ENCODE measurements at regions not wholly inside any gene's neighbourhood (a gene's known extent, or its start where the extent isn't known, plus 50 kb on each side); places are given as distances from the start of the nearest gene placed in this dataset.

DNA sequence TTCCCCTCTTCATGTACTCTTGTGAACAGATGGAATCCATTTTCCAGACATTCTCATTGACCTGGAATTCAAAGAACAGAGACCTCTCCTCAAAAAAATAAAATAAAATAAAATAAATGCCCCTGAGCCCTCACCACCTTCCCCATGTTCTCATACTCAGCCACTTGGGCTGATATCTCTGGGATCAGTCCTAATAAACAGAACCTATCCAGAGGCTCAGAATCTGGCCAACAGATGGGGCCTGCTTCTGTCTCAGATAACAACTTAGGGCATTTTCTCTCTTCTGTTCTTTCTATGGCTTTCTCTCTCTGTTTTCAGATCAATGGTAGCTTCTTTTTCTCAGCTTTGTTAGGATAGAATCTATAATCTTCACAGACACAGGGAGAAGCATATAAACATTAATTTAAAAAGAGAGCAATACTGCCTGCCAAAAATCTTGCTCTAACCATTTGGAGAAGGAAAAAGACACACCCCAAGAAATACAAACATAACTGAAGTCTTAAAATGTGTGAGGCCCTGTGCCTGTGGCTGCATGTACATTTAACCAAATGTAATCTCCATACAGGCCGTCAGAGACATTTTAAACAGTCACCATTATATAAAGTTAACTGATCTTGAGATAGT is 907.1 kb downstream of the FAT4 start:
- Histone ChIP-seq H3K4me1 (ENCODE audit: control insufficient read depth, insufficient read depth, low read length) (no peaks in the 10 kb centered on the region), H3K4me2 (ENCODE audit: control insufficient read depth, insufficient read depth) (no peak overlapping the region), H3K79me2 (ENCODE audit: control insufficient read depth, insufficient read depth, low read length) (no peaks in the 10 kb centered on the region), H3K27me3 (replicated peaks in 1 of 2; ENCODE audit: control insufficient read depth in 2 of 2, insufficient read depth in 2 of 2, low read length in 1 of 2) (no peaks in the 10 kb centered on the region), H3K4me3 (no peak overlapping the region), H3K9me3 (replicated peaks; ENCODE audit: control insufficient read depth, insufficient read depth, low read length) (no peaks in the 10 kb centered on the region), H3K27ac (ENCODE audit: control insufficient read depth, insufficient read depth) (no peak overlapping the region), H2AFZ (ENCODE audit: control insufficient read depth, low read depth, low read length) (no peak overlapping the region), H3K9ac (ENCODE audit: control insufficient read depth, insufficient read depth, low read length) (no peak overlapping the region), H3K36me3 (ENCODE audit: control insufficient read depth in 2 of 2, insufficient read depth in 2 of 2, low read length in 1 of 2) (no peaks in the 10 kb centered on the region), H4K20me1 (ENCODE audit: control insufficient read depth, insufficient read depth) (no peaks in the 10 kb centered on the region)
- intact Hi-C loops (cut with micrococcal nuclease; ENCODE audit: unreplicated experiment) = loop anchor here (5.0 kb wide), 1 partner anchor 1180 kb away; no protein-coding TSS in a partner anchor
- ChIA-PET POLR2A (no interaction called here), SMC1A (ENCODE audit: uncharacterized antibody, unreplicated experiment) (no interaction called here), CTCF (no interaction called here), RAD21 (ENCODE audit: unreplicated experiment) (no interaction called here)
- in situ Hi-C loops (cut with MboI) = no loop called here
- FAIRE-seq = no peak
- DNase-seq (ENCODE audit: low read depth, low spot score) = no peak
- 7% methylated on average over 1 of the region's 1 CpG for WGBS (ENCODE audit: insufficient coverage, insufficient replicate concordance, low lambda C conversion rate, missing lambda C conversion rate)
- no TSS peak for BruUV-seq (replicated peaks)
- no peak for ATAC-seq
- TF ChIP-seq ZNF622 (IDR thresholded peaks at IDR 0.05) (no peak), ESRRA (IDR thresholded peaks at IDR 0.05; ENCODE audit: low read length) (no peak), GATAD2B (conservative IDR thresholded peaks at IDR 0.05; ENCODE audit: low read depth) (no peak), SUZ12 (IDR thresholded peaks at IDR 0.05; ENCODE audit: unreplicated experiment) (no peak), CEBPB (IDR thresholded peaks at IDR 0.05; ENCODE audit: borderline replicate concordance in 1 of 2, low read depth in 2 of 2, low read length in 2 of 2) (no peak), TAF1 (IDR thresholded peaks at IDR 0.05; ENCODE audit: borderline replicate concordance, low read depth, low read length) (no peak), JUNB (IDR thresholded peaks at IDR 0.05) (no peak), NR2F1 (conservative IDR thresholded peaks at IDR 0.05) (no peak), SREBF2 (IDR thresholded peaks at IDR 0.05; ENCODE audit: low read length) (no peak), NFYA (IDR thresholded peaks at IDR 0.05; ENCODE audit: borderline replicate concordance, low read depth, low read length) (no peak), BRCA1 (IDR thresholded peaks at IDR 0.05; ENCODE audit: low read depth, low read length) (no peak), EP300 (IDR thresholded peaks at IDR 0.05; ENCODE audit: borderline replicate concordance in 1 of 2, control insufficient read depth in 1 of 2, low read depth in 2 of 2, low read length in 2 of 2) (no peak), KLF5 (IDR thresholded peaks at IDR 0.05; ENCODE audit: partially characterized antibody) (no peak)
- TF ChIP-seq, protein P1, sequence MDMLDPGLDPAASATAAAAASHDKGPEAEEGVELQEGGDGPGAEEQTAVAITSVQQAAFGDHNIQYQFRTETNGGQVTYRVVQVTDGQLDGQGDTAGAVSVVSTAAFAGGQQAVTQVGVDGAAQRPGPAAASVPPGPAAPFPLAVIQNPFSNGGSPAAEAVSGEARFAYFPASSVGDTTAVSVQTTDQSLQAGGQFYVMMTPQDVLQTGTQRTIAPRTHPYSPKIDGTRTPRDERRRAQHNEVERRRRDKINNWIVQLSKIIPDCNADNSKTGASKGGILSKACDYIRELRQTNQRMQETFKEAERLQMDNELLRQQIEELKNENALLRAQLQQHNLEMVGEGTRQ (IDR thresholded peaks at IDR 0.05; ENCODE audit: borderline replicate concordance, low read depth, low read length) = no peak
- TF ChIP-seq, protein P2, sequence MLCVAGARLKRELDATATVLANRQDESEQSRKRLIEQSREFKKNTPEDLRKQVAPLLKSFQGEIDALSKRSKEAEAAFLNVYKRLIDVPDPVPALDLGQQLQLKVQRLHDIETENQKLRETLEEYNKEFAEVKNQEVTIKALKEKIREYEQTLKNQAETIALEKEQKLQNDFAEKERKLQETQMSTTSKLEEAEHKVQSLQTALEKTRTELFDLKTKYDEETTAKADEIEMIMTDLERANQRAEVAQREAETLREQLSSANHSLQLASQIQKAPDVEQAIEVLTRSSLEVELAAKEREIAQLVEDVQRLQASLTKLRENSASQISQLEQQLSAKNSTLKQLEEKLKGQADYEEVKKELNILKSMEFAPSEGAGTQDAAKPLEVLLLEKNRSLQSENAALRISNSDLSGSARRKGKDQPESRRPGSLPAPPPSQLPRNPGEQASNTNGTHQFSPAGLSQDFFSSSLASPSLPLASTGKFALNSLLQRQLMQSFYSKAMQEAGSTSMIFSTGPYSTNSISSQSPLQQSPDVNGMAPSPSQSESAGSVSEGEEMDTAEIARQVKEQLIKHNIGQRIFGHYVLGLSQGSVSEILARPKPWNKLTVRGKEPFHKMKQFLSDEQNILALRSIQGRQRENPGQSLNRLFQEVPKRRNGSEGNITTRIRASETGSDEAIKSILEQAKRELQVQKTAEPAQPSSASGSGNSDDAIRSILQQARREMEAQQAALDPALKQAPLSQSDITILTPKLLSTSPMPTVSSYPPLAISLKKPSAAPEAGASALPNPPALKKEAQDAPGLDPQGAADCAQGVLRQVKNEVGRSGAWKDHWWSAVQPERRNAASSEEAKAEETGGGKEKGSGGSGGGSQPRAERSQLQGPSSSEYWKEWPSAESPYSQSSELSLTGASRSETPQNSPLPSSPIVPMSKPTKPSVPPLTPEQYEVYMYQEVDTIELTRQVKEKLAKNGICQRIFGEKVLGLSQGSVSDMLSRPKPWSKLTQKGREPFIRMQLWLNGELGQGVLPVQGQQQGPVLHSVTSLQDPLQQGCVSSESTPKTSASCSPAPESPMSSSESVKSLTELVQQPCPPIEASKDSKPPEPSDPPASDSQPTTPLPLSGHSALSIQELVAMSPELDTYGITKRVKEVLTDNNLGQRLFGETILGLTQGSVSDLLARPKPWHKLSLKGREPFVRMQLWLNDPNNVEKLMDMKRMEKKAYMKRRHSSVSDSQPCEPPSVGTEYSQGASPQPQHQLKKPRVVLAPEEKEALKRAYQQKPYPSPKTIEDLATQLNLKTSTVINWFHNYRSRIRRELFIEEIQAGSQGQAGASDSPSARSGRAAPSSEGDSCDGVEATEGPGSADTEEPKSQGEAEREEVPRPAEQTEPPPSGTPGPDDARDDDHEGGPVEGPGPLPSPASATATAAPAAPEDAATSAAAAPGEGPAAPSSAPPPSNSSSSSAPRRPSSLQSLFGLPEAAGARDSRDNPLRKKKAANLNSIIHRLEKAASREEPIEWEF (IDR thresholded peaks at IDR 0.05; ENCODE audit: insufficient replicate concordance, low read depth, low read length) = no peak
- TF ChIP-seq, protein P3, sequence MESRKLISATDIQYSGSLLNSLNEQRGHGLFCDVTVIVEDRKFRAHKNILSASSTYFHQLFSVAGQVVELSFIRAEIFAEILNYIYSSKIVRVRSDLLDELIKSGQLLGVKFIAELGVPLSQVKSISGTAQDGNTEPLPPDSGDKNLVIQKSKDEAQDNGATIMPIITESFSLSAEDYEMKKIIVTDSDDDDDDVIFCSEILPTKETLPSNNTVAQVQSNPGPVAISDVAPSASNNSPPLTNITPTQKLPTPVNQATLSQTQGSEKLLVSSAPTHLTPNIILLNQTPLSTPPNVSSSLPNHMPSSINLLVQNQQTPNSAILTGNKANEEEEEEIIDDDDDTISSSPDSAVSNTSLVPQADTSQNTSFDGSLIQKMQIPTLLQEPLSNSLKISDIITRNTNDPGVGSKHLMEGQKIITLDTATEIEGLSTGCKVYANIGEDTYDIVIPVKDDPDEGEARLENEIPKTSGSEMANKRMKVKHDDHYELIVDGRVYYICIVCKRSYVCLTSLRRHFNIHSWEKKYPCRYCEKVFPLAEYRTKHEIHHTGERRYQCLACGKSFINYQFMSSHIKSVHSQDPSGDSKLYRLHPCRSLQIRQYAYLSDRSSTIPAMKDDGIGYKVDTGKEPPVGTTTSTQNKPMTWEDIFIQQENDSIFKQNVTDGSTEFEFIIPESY (IDR thresholded peaks at IDR 0.05) = no peak
